ENCODE measurements at regions not wholly inside any gene's neighbourhood (a gene's known extent, or its start where the extent isn't known, plus 50 kb on each side); places are given as distances from the start of the nearest gene placed in this dataset.

DNA sequence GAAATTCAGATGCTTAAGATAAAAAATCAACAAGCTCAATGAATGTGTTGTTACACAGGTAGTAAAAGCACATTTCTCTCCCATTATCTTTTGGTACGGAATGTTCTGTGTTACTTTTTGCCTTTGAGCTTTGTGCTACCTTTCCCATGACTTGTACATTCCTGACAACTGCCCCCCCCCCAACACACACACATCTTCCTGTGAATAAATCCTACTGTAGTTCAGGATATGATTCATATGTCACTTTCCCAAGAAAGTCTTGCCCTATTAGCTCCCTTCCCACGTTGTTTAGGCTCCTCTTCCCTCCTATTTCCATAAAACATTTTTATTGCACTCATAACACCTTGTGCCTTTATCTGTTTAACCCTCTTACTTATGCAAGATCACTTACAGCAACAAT, 442.6 kb upstream of the LRATD1 start:
- CTCF ChIA-PET: interaction anchor here (0.7 to 2.1 kb wide), 2 partner anchors 56 to 445 kb away, joined by 3 to 6 read pairs; no protein-coding TSS in a partner anchor
- DNase-seq (ENCODE audit: low spot score): peak; percentile 57
- TF ChIP-seq, protein P1, sequence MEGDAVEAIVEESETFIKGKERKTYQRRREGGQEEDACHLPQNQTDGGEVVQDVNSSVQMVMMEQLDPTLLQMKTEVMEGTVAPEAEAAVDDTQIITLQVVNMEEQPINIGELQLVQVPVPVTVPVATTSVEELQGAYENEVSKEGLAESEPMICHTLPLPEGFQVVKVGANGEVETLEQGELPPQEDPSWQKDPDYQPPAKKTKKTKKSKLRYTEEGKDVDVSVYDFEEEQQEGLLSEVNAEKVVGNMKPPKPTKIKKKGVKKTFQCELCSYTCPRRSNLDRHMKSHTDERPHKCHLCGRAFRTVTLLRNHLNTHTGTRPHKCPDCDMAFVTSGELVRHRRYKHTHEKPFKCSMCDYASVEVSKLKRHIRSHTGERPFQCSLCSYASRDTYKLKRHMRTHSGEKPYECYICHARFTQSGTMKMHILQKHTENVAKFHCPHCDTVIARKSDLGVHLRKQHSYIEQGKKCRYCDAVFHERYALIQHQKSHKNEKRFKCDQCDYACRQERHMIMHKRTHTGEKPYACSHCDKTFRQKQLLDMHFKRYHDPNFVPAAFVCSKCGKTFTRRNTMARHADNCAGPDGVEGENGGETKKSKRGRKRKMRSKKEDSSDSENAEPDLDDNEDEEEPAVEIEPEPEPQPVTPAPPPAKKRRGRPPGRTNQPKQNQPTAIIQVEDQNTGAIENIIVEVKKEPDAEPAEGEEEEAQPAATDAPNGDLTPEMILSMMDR (conservative IDR thresholded peaks at IDR 0.05; ENCODE audit: low read depth): no peak
- H3K27ac ChIP-seq: no peak overlapping the region
- POLR2A ChIA-PET (ENCODE audit: low non-redundant PET): no interaction called here

DNA sequence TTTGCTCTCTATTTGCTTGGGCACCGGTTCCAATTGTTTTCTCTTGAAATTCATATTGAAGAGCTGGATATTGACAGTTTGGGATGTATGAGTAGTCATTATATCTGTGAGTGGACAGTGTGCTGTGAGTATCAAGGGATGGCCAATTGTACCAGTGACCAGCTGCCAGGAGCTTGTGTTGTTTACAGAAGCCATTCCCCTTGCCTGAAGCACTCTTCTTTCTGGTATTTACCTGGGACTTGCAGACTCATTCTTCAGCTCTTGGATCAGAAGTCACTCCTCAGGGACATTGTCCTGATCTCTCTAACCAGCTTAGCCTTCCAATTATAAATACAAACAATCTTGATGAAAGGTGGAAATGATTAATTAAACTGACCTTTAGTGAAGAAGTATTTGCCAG, 438.3 kb upstream of the LRATD1 start:
- H3K27ac ChIP-seq: no peak overlapping the region
- ChIA-PET CTCF (no interaction called here), POLR2A (ENCODE audit: low non-redundant PET) (no interaction called here)
- no peak for DNase-seq (ENCODE audit: low spot score)
- TF ChIP-seq, protein P1 (conservative IDR thresholded peaks at IDR 0.05; ENCODE audit: low read depth): no peak

GRCh38 chr2:14197293-14197692, 435.2 kb upstream of the LRATD1 start:
- ChIA-PET POLR2A (ENCODE audit: low non-redundant PET) (no interaction called here), CTCF (no interaction called here)
- H3K27ac ChIP-seq: no peak overlapping the region
- no peak for DNase-seq (ENCODE audit: low spot score)
- TF ChIP-seq, protein P1 (conservative IDR thresholded peaks at IDR 0.05; ENCODE audit: low read depth): no peak

- POLR2A ChIA-PET (ENCODE audit: low non-redundant PET): no interaction called here
- no peak overlapping the region for H3K27ac ChIP-seq
- DNase-seq (ENCODE audit: low spot score): no peak
- TF ChIP-seq, protein P1 (conservative IDR thresholded peaks at IDR 0.05; ENCODE audit: low read depth): no peak
- CTCF ChIA-PET: no interaction called here
These were observed 433.5 kb upstream of the LRATD1 start for GRCh38 chr2:14199040-14199439.

DNA sequence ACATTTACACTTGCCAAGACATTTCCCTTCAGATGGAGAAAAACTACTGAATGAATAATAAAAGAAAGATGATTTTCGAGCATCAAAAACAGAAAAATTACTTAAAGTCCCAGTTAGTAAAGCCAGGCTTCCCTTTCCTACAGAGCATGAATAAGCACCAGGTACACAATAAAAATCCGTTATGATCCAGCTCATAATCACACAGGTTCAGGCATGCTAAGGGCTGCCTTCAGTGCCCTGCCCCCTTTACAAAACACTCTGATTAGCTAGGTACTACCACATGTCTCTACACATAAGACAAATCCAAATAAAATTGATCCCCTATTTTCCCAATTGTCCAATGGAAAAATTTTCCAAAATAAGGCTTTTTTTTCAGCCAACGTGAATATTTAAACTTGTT, 413.2 kb upstream of the LRATD1 start:
- POLR2A ChIA-PET (ENCODE audit: low non-redundant PET): interaction anchor here (0.5 kb wide), 1 partner anchor 865 kb away, joined by 3 read pairs; no protein-coding TSS in a partner anchor
- peak; percentile 21 for DNase-seq (ENCODE audit: low spot score)
- TF ChIP-seq, protein P1 (conservative IDR thresholded peaks at IDR 0.05; ENCODE audit: low read depth): no peak
- H3K27ac ChIP-seq: no peak overlapping the region
- CTCF ChIA-PET: no interaction called here

GRCh38 chr2:14220101-14220500, 412.4 kb upstream of the LRATD1 start:
- peak; percentile 10 for DNase-seq (ENCODE audit: low spot score)
- H3K27ac ChIP-seq: no peak overlapping the region
- POLR2A ChIA-PET (ENCODE audit: low non-redundant PET): no interaction called here
- CTCF ChIA-PET: no interaction called here
- TF ChIP-seq, protein P1 (conservative IDR thresholded peaks at IDR 0.05; ENCODE audit: low read depth): no peak

DNA sequence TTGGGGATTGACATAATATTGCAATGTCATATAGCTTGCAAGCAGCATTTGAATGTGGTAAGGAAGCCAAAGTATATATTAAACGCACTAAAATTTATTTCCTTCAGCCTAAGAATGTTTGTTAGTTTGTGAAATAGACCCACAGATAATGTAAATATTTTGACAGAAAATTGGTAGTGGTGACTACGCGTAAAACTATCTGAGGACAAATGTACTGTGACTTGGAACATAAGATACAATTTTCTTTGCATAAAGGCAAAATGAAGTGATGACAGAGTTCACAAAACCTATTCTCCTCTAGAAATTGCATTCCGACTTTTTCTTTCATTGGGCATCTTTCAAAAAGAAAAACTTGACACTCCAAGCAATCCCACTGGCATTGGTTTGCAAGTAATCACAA, 411.1 kb upstream of the LRATD1 start:
- DNase-seq (ENCODE audit: low spot score): no peak
- TF ChIP-seq, protein P1 (conservative IDR thresholded peaks at IDR 0.05; ENCODE audit: low read depth): no peak
- ChIA-PET POLR2A (ENCODE audit: low non-redundant PET) (no interaction called here), CTCF (no interaction called here)
- no peak overlapping the region for H3K27ac ChIP-seq

Data from RWPE1 (cell line).